OCI-LY7 (cell line): ENCODE measurements at regions not wholly inside any gene's neighbourhood (a gene's known extent, or its start where the extent isn't known, plus 50 kb on each side); places are given as distances from the start of the nearest gene placed in this dataset.

Source experiments
- BruUV-seq: library from RNA; stranded (reverse); fragments of 400-500 nt; replicated peaks from 2 replicates; lab custom pipeline; 2021; lab: Mats Ljungman, UMichigan
- CTCF ChIA-PET: fragments of 300-600 bp; sonication (Branson Sonifier 250); formaldehyde crosslinking; loops from one replicate; lab custom pipeline; 2022; ENCODE audit warnings: antibody characterized with exemption; ENCODE audit not compliant: unreplicated experiment; lab: Charles Lee
- POLR2A ChIA-PET: fragments of 300-600 bp; sonication (Branson Sonifier 250); formaldehyde crosslinking; loops from one replicate; lab custom pipeline; 2022; ENCODE audit warnings: antibody characterized with exemption; lab: Charles Lee
- DNase-seq: peaks from one replicate; pipeline ENCODE4 v3.0.0-alpha.2; 2015; ENCODE audit warnings: low spot score
- H2AFZ ChIP-seq: fragments of 200-600 bp; sonication (generic), shearing (Covaris generic); 2 replicates; pipeline ENCODE4 v1.6.1; 2014; ENCODE audit warnings: mild to moderate bottlenecking, antibody characterized with exemption, low read length, moderate library complexity
- H3K27ac ChIP-seq: fragments of 200-600 bp; sonication (generic); 2 replicates; pipeline ENCODE4 v1.5.1; 2014; ENCODE audit warnings: mixed run types, low read depth, mild to moderate bottlenecking, moderate library complexity, low read length, inconsistent platforms; ENCODE audit not compliant: poor library complexity, severe bottlenecking
- H3K36me3 ChIP-seq: fragments of 200-600 bp; sonication (generic); 2 replicates; pipeline ENCODE4 v1.6.1; 2014; ENCODE audit warnings: mild to moderate bottlenecking, antibody characterized with exemption, low read length, moderate library complexity, mixed read lengths; ENCODE audit not compliant: insufficient read depth
- H3K4me1 ChIP-seq: fragments of 200-600 bp; sonication (generic); 2 replicates; pipeline ENCODE4 v1.5.1; 2014; ENCODE audit warnings: mild to moderate bottlenecking, low read length; ENCODE audit not compliant: insufficient read depth, poor library complexity, severe bottlenecking
- H3K4me2 ChIP-seq: fragments of 200-600 bp; sonication (generic); 2 replicates; pipeline ENCODE4 v1.6.1; 2014; ENCODE audit warnings: mild to moderate bottlenecking, low read length
- H3K4me3 ChIP-seq: fragments of 200-600 bp; sonication (generic); 2 replicates; pipeline ENCODE4 v1.5.1; 2014; ENCODE audit warnings: mild to moderate bottlenecking, low read depth, low read length; ENCODE audit not compliant: poor library complexity, severe bottlenecking
- H3K79me2 ChIP-seq: fragments of 200-600 bp; sonication (generic); 2 replicates; pipeline ENCODE4 v1.6.1; 2016; ENCODE audit warnings: low read depth, mild to moderate bottlenecking, low read length, moderate library complexity, mixed read lengths; ENCODE audit not compliant: insufficient read depth
- H3K9me2 ChIP-seq: fragments of 200-600 bp; sonication (generic); 2 replicates; pipeline ENCODE4 v1.6.1; 2016; ENCODE audit warnings: mild to moderate bottlenecking, low read length, mixed read lengths; ENCODE audit not compliant: insufficient read depth
- H3K9me3 ChIP-seq: fragments of 200-600 bp; sonication (generic); 2 replicates; pipeline ENCODE4 v1.6.1; 2014; ENCODE audit warnings: mild to moderate bottlenecking, mixed run types, low read length, mixed read lengths
- H4K20me1 ChIP-seq: fragments of 200-600 bp; sonication (generic); 2 replicates; pipeline ENCODE4 v1.6.1; 2014; ENCODE audit warnings: mild to moderate bottlenecking, antibody characterized with exemption, low read length, moderate library complexity, mixed read lengths; ENCODE audit not compliant: insufficient read depth
- EZH2phosphoT487 ChIP-seq: fragments of 200-600 bp; sonication (generic); IDR thresholded peaks from 2 replicates; pipeline ENCODE4 v1.6.1; 2018; ENCODE audit warnings: low read depth, borderline replicate concordance, mild to moderate bottlenecking, mixed run types, antibody characterized with exemption, low read length, moderate library complexity, mixed read lengths
- intact Hi-C: fragments of 100-400 bp; cut with micrococcal nuclease; formaldehyde crosslinking; loops from one replicate; pipeline ENCODE4 v1.10.0; 2022; ENCODE audit not compliant: unreplicated experiment
- TF ChIP-seq, protein P1 (sequence below): fragments of 200-600 bp; sonication (generic); conservative IDR thresholded peaks from 2 replicates; pipeline ENCODE4 v1.5.1; 2014; ENCODE audit warnings: mild to moderate bottlenecking, antibody characterized with exemption, low read length, moderate library complexity, mixed read lengths

DNA sequence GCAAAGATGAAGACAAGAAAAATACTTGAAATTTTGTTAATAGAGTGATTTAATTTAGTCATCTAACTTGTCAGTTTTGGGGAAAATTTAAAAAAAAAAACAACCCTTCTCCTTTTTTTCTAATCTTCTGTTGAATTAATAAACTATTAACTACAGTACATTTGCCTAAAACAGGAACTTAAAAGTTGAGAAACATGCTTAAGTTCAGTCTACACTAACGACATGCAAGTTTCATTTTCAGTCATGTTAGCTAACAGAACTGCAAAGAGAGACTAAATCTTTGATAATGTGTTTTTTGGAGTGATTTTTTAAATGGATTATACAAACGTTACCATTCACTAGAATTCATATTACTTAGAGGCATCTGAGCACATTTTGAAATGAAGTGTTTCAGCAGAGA lies 71.9 kb upstream of the MBNL1 start:
- ChIA-PET POLR2A (interaction anchor here (0.5 to 1.3 kb wide), 6 partner anchors 19 to 1628 kb away, joined by 3 read pairs; no protein-coding TSS in a partner anchor), CTCF (no interaction called here)
- TF ChIP-seq EZH2phosphoT487: no peak
- TF ChIP-seq, protein P1, sequence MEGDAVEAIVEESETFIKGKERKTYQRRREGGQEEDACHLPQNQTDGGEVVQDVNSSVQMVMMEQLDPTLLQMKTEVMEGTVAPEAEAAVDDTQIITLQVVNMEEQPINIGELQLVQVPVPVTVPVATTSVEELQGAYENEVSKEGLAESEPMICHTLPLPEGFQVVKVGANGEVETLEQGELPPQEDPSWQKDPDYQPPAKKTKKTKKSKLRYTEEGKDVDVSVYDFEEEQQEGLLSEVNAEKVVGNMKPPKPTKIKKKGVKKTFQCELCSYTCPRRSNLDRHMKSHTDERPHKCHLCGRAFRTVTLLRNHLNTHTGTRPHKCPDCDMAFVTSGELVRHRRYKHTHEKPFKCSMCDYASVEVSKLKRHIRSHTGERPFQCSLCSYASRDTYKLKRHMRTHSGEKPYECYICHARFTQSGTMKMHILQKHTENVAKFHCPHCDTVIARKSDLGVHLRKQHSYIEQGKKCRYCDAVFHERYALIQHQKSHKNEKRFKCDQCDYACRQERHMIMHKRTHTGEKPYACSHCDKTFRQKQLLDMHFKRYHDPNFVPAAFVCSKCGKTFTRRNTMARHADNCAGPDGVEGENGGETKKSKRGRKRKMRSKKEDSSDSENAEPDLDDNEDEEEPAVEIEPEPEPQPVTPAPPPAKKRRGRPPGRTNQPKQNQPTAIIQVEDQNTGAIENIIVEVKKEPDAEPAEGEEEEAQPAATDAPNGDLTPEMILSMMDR: no peak
- peak overlapping the region; percentile 86 for H3K4me2 ChIP-seq
- DNase-seq: peak; percentile 57
- peaks cover 70% of the 10 kb centered on the region for H3K4me1 ChIP-seq
- intact Hi-C loops: no loop called here
- H3K79me2 ChIP-seq: no peaks in the 10 kb centered on the region
- H4K20me1 ChIP-seq: no peaks in the 10 kb centered on the region
- H3K9me3 ChIP-seq: no peaks in the 10 kb centered on the region
- peak overlapping the region; percentile 82 for H2AFZ ChIP-seq
- H3K4me3 ChIP-seq: peak overlapping the region; percentile 48
- no TSS peak for BruUV-seq
- peak overlapping the region; percentile 63 for H3K27ac ChIP-seq
- H3K9me2 ChIP-seq: no peaks in the 10 kb centered on the region
- no peaks in the 10 kb centered on the region for H3K36me3 ChIP-seq

- Histone ChIP-seq H3K4me2 (peak overlapping the region; percentile 86), H4K20me1 (no peaks in the 10 kb centered on the region), H2AFZ (peak overlapping the region; percentile 82), H3K79me2 (0 out of 2 replicates have a peak, but pooled peaks cover 6% of the 10 kb centered on the region), H3K9me2 (no peaks in the 10 kb centered on the region), H3K4me1 (peaks cover 77% of the 10 kb centered on the region), H3K9me3 (no peaks in the 10 kb centered on the region), H3K36me3 (no peaks in the 10 kb centered on the region), H3K4me3 (peak overlapping the region; percentile 48), H3K27ac (peak overlapping the region; percentile 63)
- intact Hi-C loops: no loop called here
- BruUV-seq: TSS peak; percentile 76
- DNase-seq: no peak
- TF ChIP-seq EZH2phosphoT487: no peak
- TF ChIP-seq, protein P1: no peak
- ChIA-PET POLR2A (interaction anchor here (0.5 to 3.4 kb wide), 15 partner anchors 11 to 269 kb away, joined by 3 to 23 read pairs (median 3); partner anchors contain the start of gene MBNL1), CTCF (no interaction called here)
Measured at GRCh38 chr3:152197451-152197850, 71.3 kb upstream of the MBNL1 start.

DNA sequence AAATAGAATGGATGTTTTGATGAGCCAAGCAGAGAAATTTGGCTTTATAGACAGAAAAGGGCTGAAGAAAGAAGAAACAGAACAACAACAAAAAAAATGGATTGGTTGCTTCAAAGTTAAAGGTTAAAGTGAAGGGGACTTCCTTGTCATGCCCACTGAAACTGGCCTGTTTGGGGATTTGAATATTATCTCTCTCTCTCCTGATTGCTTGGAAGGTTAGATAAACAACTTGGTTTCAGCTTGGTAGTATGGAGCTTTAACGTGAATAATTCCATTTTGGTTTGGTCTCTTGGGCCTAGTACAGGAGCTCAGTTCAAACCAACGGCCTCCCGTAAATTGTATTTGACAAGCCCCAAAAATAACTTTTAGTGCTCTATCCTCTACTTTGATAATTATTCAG lies 70.8 kb upstream of the MBNL1 start:
- Histone ChIP-seq H2AFZ (peak overlapping the region; percentile 82), H3K36me3 (no peaks in the 10 kb centered on the region), H3K79me2 (0 out of 2 replicates have a peak, but pooled peaks cover 6% of the 10 kb centered on the region), H3K9me3 (no peaks in the 10 kb centered on the region), H4K20me1 (no peaks in the 10 kb centered on the region), H3K4me2 (peak overlapping the region; percentile 86), H3K27ac (peak overlapping the region; percentile 63), H3K9me2 (no peaks in the 10 kb centered on the region), H3K4me3 (peak overlapping the region; percentile 48), H3K4me1 (peaks cover 82% of the 10 kb centered on the region)
- intact Hi-C loops: loop anchor here (1.0 to 2.0 kb wide), 3 partner anchors 45 to 179 kb away; partner anchors contain the start of gene MBNL1
- no TSS peak for BruUV-seq
- ChIA-PET CTCF (no interaction called here), POLR2A (interaction anchor here (0.5 to 3.4 kb wide), 16 partner anchors 11 to 269 kb away, joined by 3 to 23 read pairs (median 3); partner anchors contain the start of gene MBNL1)
- DNase-seq: peak; percentile 43
- TF ChIP-seq, protein P1: no peak
- TF ChIP-seq EZH2phosphoT487: no peak
